ENCODE measurements at regions not wholly inside any gene's neighbourhood (a gene's known extent, or its start where the extent isn't known, plus 50 kb on each side); places are given as distances from the start of the nearest gene placed in this dataset.
"Not testable (repeated sequence)": the region's sequence is repeated elsewhere in the genome, so short reads cannot be mapped to it uniquely, and the experiment has no call there.

- DNase-seq, result no peak
These were observed 117.8 kb upstream of the ENPP6 start for GRCh38 chr4:184335520-184335919.

GRCh38 chr4:184333446-184333845 is 115.8 kb upstream of the ENPP6 start:
- not testable (repeated sequence) for DNase-seq

- no peak for DNase-seq
These were observed 113.8 kb upstream of the ENPP6 start for GRCh38 chr4:184331268-184331995.

- not testable (repeated sequence) for DNase-seq
These were observed 112.9 kb upstream of the ENPP6 start for GRCh38 chr4:184330517-184331094.

GRCh38 chr4:184329659-184330400 is 112.2 kb upstream of the ENPP6 start:
- DNase-seq, result no peak

- no peak for DNase-seq
These were observed 111.6 kb upstream of the ENPP6 start for GRCh38 chr4:184329235-184329634.

GRCh38 chr4:184328022-184328736 is 110.5 kb upstream of the ENPP6 start:
- no peak for DNase-seq

GRCh38 chr4:184324939-184325477 is 107.3 kb upstream of the ENPP6 start:
- no peak for DNase-seq

GRCh38 chr4:184322328-184323025 is 104.8 kb upstream of the ENPP6 start:
- DNase-seq, result no peak

GRCh38 chr4:184320631-184321030 is 103.0 kb upstream of the ENPP6 start:
- DNase-seq, result no peak

GRCh38 chr4:184318852-184319251 is 101.2 kb upstream of the ENPP6 start:
- no peak for DNase-seq

- no peak for DNase-seq
These were observed 99.7 kb upstream of the ENPP6 start for GRCh38 chr4:184317234-184317918.

GRCh38 chr4:184316821-184317220 is 99.1 kb upstream of the ENPP6 start:
- no peak for DNase-seq

- DNase-seq, result no peak
These were observed 98.1 kb upstream of the ENPP6 start for GRCh38 chr4:184315675-184316359.

GRCh38 chr4:184313702-184314659 is 96.3 kb upstream of the ENPP6 start:
- DNase-seq, result peak; percentile 12

GRCh38 chr4:184313058-184313581 is 95.4 kb upstream of the ENPP6 start:
- no peak for DNase-seq

GRCh38 chr4:184312126-184312525 is 94.5 kb upstream of the ENPP6 start:
- DNase-seq, result no peak

- DNase-seq, result no peak
These were observed 93.4 kb upstream of the ENPP6 start for GRCh38 chr4:184310881-184311709.

GRCh38 chr4:184310171-184310567 is 92.5 kb upstream of the ENPP6 start:
- DNase-seq, result peak; percentile 65
